GM10266 (cell line): ENCODE measurements at regions not wholly inside any gene's neighbourhood (a gene's known extent, or its start where the extent isn't known, plus 50 kb on each side); places are given as distances from the start of the nearest gene placed in this dataset.

Experiments
- DNase-seq: peaks from one replicate; pipeline ENCODE4 v3.0.0; 2012; ENCODE audit errors: extremely low spot score
- TF ChIP-seq, protein P1 (sequence below): IDR thresholded peaks from 2 replicates; pipeline ENCODE4 v1.5.1; 2012; ENCODE audit warnings: mild to moderate bottlenecking, low read depth; ENCODE audit not compliant: control insufficient read depth, insufficient read depth; ENCODE audit errors: missing control alignments

DNA sequence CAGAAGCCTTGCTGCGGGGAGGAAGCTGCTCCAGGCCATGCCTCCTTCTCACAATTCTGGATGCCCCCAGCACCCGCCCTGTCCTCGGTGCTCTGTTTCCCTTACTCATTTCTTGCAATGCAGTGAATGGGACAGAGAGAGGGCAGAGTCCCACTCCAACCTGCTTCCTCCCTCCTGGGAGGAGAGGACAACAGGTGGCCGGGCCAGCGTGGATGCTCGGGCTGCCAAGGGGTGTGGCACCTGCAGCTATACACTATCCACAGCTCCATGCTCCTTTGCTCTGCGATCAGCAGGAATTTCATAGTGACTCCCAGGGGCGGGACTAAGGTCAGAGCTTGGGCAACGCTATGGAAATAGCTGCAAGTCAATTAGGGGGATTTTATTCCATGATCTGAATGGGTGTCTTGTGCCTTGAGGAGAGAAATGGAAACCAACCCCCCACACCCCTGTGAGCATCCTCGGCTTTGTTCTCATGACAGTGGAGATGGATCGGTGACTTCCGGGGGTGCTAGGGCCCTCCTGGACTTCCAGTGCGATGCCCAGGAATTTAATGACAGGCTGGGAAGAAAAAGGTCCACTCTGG lies 192.5 kb downstream of the MYLK4 start:
- DNase-seq = no peak
- TF ChIP-seq, protein P1, sequence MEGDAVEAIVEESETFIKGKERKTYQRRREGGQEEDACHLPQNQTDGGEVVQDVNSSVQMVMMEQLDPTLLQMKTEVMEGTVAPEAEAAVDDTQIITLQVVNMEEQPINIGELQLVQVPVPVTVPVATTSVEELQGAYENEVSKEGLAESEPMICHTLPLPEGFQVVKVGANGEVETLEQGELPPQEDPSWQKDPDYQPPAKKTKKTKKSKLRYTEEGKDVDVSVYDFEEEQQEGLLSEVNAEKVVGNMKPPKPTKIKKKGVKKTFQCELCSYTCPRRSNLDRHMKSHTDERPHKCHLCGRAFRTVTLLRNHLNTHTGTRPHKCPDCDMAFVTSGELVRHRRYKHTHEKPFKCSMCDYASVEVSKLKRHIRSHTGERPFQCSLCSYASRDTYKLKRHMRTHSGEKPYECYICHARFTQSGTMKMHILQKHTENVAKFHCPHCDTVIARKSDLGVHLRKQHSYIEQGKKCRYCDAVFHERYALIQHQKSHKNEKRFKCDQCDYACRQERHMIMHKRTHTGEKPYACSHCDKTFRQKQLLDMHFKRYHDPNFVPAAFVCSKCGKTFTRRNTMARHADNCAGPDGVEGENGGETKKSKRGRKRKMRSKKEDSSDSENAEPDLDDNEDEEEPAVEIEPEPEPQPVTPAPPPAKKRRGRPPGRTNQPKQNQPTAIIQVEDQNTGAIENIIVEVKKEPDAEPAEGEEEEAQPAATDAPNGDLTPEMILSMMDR = no peak

DNA sequence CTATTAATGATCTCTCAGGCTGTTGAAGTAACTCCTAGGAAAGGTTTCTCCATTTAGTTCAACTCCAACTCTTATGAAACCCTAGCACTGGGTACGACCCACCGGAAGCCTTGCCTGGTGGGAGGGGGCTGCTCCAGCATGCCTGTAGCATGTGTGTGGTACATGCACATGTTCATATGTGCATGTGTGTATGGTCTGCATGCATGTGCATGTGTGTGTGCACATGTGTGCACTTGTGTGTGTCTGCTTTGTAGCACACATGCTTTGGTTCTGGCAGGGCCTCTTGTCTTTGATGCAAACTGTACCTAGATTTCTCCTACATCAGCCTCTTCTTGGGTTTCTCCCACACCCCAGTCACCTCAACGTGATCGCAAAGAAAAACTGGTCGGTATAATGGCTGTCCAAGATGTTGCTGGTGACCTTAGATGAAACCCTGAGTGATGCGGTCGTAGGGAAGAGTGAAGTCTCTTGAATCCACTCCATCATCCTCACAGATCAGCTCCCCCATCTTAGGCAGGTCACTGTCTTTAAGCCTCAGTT lies 193.5 kb downstream of the MYLK4 start:
- TF ChIP-seq, protein P1 = no peak
- DNase-seq = no peak

DNA sequence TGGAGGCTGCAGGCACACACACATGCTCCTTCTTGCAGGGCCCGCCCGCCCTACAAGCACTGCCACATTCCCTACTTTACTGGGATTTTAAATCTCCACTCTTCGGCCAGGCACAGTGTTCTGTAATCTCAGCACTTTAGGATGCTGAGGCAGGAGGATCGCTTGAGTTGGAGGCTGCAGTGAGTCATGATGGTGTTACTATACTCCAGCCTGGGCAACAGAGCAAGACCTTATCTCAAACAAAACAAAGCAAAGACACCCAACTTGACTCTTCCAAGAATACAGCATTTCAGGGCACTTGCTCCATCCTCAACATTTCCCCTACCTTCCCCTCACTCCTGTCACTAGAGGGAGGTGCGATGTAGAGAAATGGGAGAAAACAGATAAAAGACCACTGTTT lies 194.0 kb downstream of the MYLK4 start:
- TF ChIP-seq, protein P1 = no peak
- DNase-seq = no peak

DNA sequence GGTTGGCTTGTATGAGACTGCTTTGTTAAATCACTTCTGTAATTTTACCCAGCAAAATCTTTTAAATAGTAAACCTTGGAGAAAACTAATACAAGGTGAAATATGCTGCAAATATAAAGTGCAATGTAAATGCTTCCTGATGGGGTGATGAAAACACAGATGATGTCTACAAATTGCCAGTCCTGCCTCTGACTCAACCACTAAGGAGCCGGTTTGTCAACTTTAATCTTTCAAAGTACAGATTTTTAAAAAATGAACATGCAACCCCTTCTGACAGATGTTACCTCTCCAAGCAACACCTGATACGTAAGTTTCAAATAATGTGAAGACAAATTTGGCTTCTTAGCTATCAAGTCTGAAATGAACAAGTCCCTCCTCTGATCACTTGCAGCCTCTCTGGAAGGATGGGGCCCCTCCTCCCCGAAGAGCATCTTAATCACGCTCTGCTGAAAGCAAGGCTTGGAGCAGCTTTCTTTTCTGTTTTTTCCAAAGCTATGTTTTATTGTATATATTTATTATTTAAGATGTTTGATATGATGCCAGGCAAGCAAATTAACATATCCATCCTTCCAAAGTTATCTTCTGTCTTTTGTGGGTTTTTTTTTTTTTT lies 196.0 kb downstream of the MYLK4 start:
- no peak for DNase-seq
- TF ChIP-seq, protein P1 = no peak

DNA sequence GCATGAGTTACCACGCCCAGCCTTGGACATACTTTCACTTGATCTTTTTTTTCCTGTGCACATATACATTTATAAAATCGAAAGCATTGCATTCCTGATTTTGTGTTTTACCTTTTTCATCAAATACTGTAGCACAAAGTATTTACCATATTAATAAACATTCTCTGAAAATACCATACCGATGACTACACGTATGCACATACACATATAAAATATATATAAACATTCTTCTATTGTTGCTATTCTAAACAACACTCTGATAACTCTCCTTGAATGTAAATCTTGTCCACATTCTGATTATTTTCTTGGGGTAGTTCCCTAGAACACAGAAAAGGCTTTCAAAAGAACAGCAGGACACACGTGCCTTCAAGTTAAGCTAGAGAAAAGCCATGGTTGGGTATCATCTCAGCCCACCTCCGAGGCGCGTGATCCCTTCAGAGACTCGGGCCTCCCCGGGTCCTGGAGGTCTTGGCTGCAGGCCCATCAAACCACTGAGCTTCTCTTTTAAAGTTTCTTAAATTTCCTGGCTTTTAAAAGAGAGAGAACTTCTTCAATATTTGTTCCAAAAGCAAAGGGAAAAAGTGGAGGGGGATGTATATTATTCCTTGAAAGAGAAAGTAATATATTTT lies 198.1 kb downstream of the MYLK4 start:
- TF ChIP-seq, protein P1 = no peak
- no peak for DNase-seq

DNA sequence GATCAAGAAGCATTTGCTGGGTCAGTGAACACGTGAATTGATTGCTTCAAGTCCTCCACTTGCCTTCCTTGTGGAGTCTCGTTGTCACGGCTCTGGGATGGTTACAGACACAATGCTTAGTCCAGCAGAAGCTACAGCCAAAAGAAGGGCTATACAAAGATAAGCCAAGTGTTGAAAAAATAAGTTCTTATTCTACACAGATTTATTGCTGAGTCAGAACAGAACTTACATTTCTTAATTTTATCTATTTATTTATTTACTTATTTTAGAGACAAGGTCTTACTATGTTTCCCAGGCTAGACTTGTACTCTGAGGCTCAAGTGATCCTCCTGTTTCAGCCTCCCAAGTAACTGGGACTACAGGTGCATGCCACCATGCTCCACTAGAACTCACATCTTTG lies 199.0 kb downstream of the MYLK4 start:
- TF ChIP-seq, protein P1 = no peak
- DNase-seq = no peak

DNA sequence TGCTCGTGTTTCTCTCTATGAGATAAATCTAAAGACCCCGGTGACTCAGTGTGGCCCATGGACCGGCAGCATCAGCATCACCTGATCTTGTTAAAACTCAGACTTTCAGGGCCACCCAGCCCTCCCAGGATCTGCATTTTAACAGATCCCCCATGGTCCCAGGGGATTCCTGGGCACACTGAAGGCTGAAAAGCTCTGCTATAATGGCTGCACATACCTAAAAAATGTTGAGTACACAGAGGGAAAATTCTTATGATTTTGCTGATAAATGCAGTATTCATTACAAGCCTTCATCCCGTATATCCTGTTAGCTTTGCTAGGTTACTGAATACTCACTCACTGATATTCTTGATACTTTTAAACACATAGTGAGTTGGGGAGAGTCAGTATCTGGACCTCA lies 200.5 kb downstream of the MYLK4 start:
- no peak for DNase-seq
- TF ChIP-seq, protein P1 = no peak
